Muscle of leg (tissue), 3 donors: ENCODE measurements at regions not wholly inside any gene's neighbourhood (a gene's known extent, or its start where the extent isn't known, plus 50 kb on each side); places are given as distances from the start of the nearest gene placed in this dataset.
A peak's percentile ranks its signal among the peaks of the same experiment; 100 is the strongest.

Source experiments
- DNase-seq: peaks from one replicate; pipeline ENCODE4 v3.0.0; 2013
- H3K27ac ChIP-seq: one replicate; pipeline ENCODE4 v1.5.1; 2013; ENCODE audit warnings: mild to moderate bottlenecking, low read length, control low read depth
- H3K27me3 ChIP-seq: one replicate; pipeline ENCODE4 v1.6.1; 2013; ENCODE audit warnings: low read length; ENCODE audit not compliant: control insufficient read depth, insufficient read depth
- H3K36me3 ChIP-seq: one replicate; pipeline ENCODE4 v1.6.1; 2013; ENCODE audit warnings: low read length; ENCODE audit not compliant: control insufficient read depth, insufficient read depth
- H3K4me1 ChIP-seq: one replicate; pipeline ENCODE4 v1.6.1; 2013; ENCODE audit warnings: low read length; ENCODE audit not compliant: control insufficient read depth, insufficient read depth
- H3K4me3 ChIP-seq: one replicate; pipeline ENCODE4 v1.5.1; 2013; ENCODE audit warnings: low read length, control low read depth
- H3K9me3 ChIP-seq: replicated peaks from 2 replicates; pipeline ENCODE4 v1.6.1; 2013; ENCODE audit warnings: low read depth, low read length; ENCODE audit not compliant: control insufficient read depth
- WGBS: methylation state at CpG from one replicate; pipeline ENCODE4 v1.1.5; 2013; ENCODE audit warnings: missing lambda C conversion rate; ENCODE audit not compliant: insufficient coverage; 5-methylcytosine and 5-hydroxymethylcytosine counted together

- 71% methylated on average over 2 of the region's 5 CpGs for WGBS
Measured at GRCh38 chr12:111038941-111039340, 118.6 kb upstream of the MYL2 start.

GRCh38 chr12:111038077-111038476 is 117.7 kb upstream of the MYL2 start:
- peaks cover 54% of the 10 kb centered on the region for H3K27me3 ChIP-seq
- no CpG with 5 or more reads among the region's 6 CpGs for WGBS
- no peak for DNase-seq
- H3K36me3 ChIP-seq: no peaks in the 10 kb centered on the region
- H3K4me3 ChIP-seq: no peak overlapping the region
- no peak overlapping the region for H3K27ac ChIP-seq
- H3K4me1 ChIP-seq: peaks cover 9% of the 10 kb centered on the region
- no peaks in the 10 kb centered on the region for H3K9me3 ChIP-seq

More at GRCh38 chr12:111038941-111039340, 118.6 kb upstream of the MYL2 start:
- Histone ChIP-seq H3K4me1 (peaks cover 5% of the 10 kb centered on the region), H3K36me3 (no peaks in the 10 kb centered on the region), H3K4me3 (no peak overlapping the region), H3K9me3 (no peaks in the 10 kb centered on the region), H3K27me3 (peaks cover 54% of the 10 kb centered on the region), H3K27ac (no peak overlapping the region)
- no peak for DNase-seq

- H3K4me1 ChIP-seq: peaks cover 9% of the 10 kb centered on the region
Measured at GRCh38 chr12:111037047-111037446, 116.7 kb upstream of the MYL2 start.

GRCh38 chr12:111035578-111036301 is 115.4 kb upstream of the MYL2 start:
- WGBS: 2% methylated on average over 27 of the region's 36 CpGs
- H3K9me3 ChIP-seq: no peaks in the 10 kb centered on the region
- H3K36me3 ChIP-seq: no peaks in the 10 kb centered on the region
- no peak overlapping the region for H3K27ac ChIP-seq
- no peak overlapping the region for H3K4me3 ChIP-seq
- no peak for DNase-seq
- H3K27me3 ChIP-seq: peaks cover 67% of the 10 kb centered on the region
- H3K4me1 ChIP-seq: peaks cover 9% of the 10 kb centered on the region

More at GRCh38 chr12:111037047-111037446, 116.7 kb upstream of the MYL2 start:
- Histone ChIP-seq H3K36me3 (no peaks in the 10 kb centered on the region), H3K4me3 (no peak overlapping the region), H3K27ac (no peak overlapping the region), H3K9me3 (no peaks in the 10 kb centered on the region), H3K27me3 (peaks cover 63% of the 10 kb centered on the region)
- WGBS: 56% methylated on average over 23 of the region's 23 CpGs
- DNase-seq: no peak

- Histone ChIP-seq H3K27ac (no peak overlapping the region), H3K36me3 (no peaks in the 10 kb centered on the region), H3K9me3 (no peaks in the 10 kb centered on the region), H3K4me3 (no peak overlapping the region), H3K4me1 (peaks cover 9% of the 10 kb centered on the region), H3K27me3 (peaks cover 70% of the 10 kb centered on the region)
- DNase-seq: no peak
- WGBS: under 1% methylated on average over 45 of the region's 50 CpGs
Measured at GRCh38 chr12:111034886-111035577, 114.7 kb upstream of the MYL2 start.

GRCh38 chr12:111034083-111034885 is 113.9 kb upstream of the MYL2 start, which contains the start of gene CUX2:
Gene CUX2, plus strand, starts transcription at chr12:111034165.
- Histone ChIP-seq H3K27ac (no peak within 1 kb of the TSS), H3K4me3 (peak within 1 kb of the TSS; percentile 10), H3K27me3 (peaks cover 75% of the 10 kb centered on the region), H3K36me3 (no peaks in the 10 kb centered on the region), H3K9me3 (no peaks in the 10 kb centered on the region), H3K4me1 (peaks cover 9% of the 10 kb centered on the region)
- under 1% methylated on average over 94 of the region's 100 CpGs for WGBS
- DNase-seq: no peak

GRCh38 chr12:111033281-111034082 is 113.1 kb upstream of the MYL2 start:
- peaks cover 79% of the 10 kb centered on the region for H3K27me3 ChIP-seq
- no peaks in the 10 kb centered on the region for H3K9me3 ChIP-seq
- H3K27ac ChIP-seq: no peak overlapping the region
- under 1% methylated on average over 41 of the region's 93 CpGs for WGBS
- no peak for DNase-seq
- H3K4me3 ChIP-seq: peak overlapping the region; percentile 10
- H3K4me1 ChIP-seq: peaks cover 9% of the 10 kb centered on the region
- no peaks in the 10 kb centered on the region for H3K36me3 ChIP-seq

- no peak for DNase-seq
- Histone ChIP-seq H3K27ac (no peak overlapping the region), H3K4me3 (no peak overlapping the region), H3K9me3 (no peaks in the 10 kb centered on the region), H3K36me3 (no peaks in the 10 kb centered on the region), H3K27me3 (peaks cover 77% of the 10 kb centered on the region), H3K4me1 (peaks cover 9% of the 10 kb centered on the region)
- WGBS: 30% methylated on average over 2 of the region's 5 CpGs
Measured at GRCh38 chr12:111032591-111032919, 112.2 kb upstream of the MYL2 start.

- Histone ChIP-seq H3K4me1 (peaks cover 9% of the 10 kb centered on the region), H3K27me3 (peaks cover 72% of the 10 kb centered on the region), H3K36me3 (no peaks in the 10 kb centered on the region), H3K4me3 (no peak overlapping the region), H3K27ac (no peak overlapping the region), H3K9me3 (no peaks in the 10 kb centered on the region)
- WGBS: 58% methylated on average over 4 of the region's 8 CpGs
- DNase-seq: no peak
Measured at GRCh38 chr12:111031916-111032590, 111.7 kb upstream of the MYL2 start.
